DND-41 (cell line): ENCODE measurements at regions not wholly inside any gene's neighbourhood (a gene's known extent, or its start where the extent isn't known, plus 50 kb on each side); places are given as distances from the start of the nearest gene placed in this dataset.
"Not testable (repeated sequence)": the region's sequence is repeated elsewhere in the genome, so short reads cannot be mapped to it uniquely, and the experiment has no call there.

ENCODE experiments used
- ATAC-seq: fragments of 200-7000 bp; cut with Tn5 transposase; 3 replicates; pipeline ENCODE4 v1.9.1; 2021; ENCODE audit warnings: low read depth; ENCODE audit not compliant: insufficient read depth
- DNase-seq: peaks from one replicate; pipeline ENCODE4 v3.0.0-alpha.2; 2020
- H2AFZ ChIP-seq: 2 replicates; pipeline ENCODE4 v1.6.0; 2012; ENCODE audit warnings: low read depth, low read length
- H3K27ac ChIP-seq: 2 replicates; pipeline ENCODE4 v1.5.1; 2012; ENCODE audit warnings: low read length, inconsistent platforms
- H3K27me3 ChIP-seq: fragments of 200-600 bp; sonication (generic); 2 replicates; pipeline ENCODE4 v1.6.0; 2012; ENCODE audit warnings: low read length, mild to moderate bottlenecking, inconsistent platforms; ENCODE audit not compliant: insufficient read depth, poor library complexity
- H3K36me3 ChIP-seq: 2 replicates; pipeline ENCODE4 v1.5.1; 2012; ENCODE audit warnings: low read length, inconsistent platforms; ENCODE audit not compliant: insufficient read depth
- H3K4me1 ChIP-seq: 2 replicates; pipeline ENCODE4 v1.5.1; 2012; ENCODE audit warnings: mild to moderate bottlenecking, low read length; ENCODE audit not compliant: insufficient read depth
- H3K4me2 ChIP-seq: 2 replicates; pipeline ENCODE4 v1.6.0; 2012; ENCODE audit warnings: mild to moderate bottlenecking, moderate library complexity, low read length, inconsistent platforms; ENCODE audit not compliant: insufficient read depth
- H3K4me3 ChIP-seq, 2 experiments: fragments of 200-600 bp in 1 of 2; shearing (Covaris generic) in 1 of 2; 2 replicates each; pipeline ENCODE4 v1.5.1; 2012 to 2016; ENCODE audit warnings: inconsistent platforms in 2 of 2, low read length in 2 of 2, mild to moderate bottlenecking in 2 of 2, low read depth in 1 of 2, moderate library complexity in 1 of 2
- H3K79me2 ChIP-seq: 2 replicates; pipeline ENCODE4 v1.6.0; 2012; ENCODE audit warnings: low read length, inconsistent platforms; ENCODE audit not compliant: insufficient read depth
- H3K9ac ChIP-seq: 2 replicates; pipeline ENCODE4 v1.6.0; 2012; ENCODE audit warnings: low read depth, mild to moderate bottlenecking, inconsistent platforms, low read length, moderate library complexity
- H3K9me3 ChIP-seq: 2 replicates; pipeline ENCODE4 v1.5.1; 2012; ENCODE audit warnings: low read length, moderate library complexity, mild to moderate bottlenecking, inconsistent platforms; ENCODE audit not compliant: insufficient read depth, severe bottlenecking
- H4K20me1 ChIP-seq: 2 replicates; pipeline ENCODE4 v1.6.0; 2012; ENCODE audit warnings: low read length; ENCODE audit not compliant: insufficient read depth
- EZH2 ChIP-seq: IDR thresholded peaks from 3 replicates; pipeline ENCODE4 v1.6.1; 2012; ENCODE audit warnings: borderline replicate concordance, low read depth, mild to moderate bottlenecking, moderate library complexity, low read length, inconsistent platforms; ENCODE audit not compliant: severe bottlenecking
- TF ChIP-seq, protein P1 (sequence below): IDR thresholded peaks from 2 replicates; pipeline ENCODE4 v1.5.1; 2012; ENCODE audit warnings: borderline replicate concordance, low read length, moderate library complexity, mild to moderate bottlenecking; ENCODE audit not compliant: poor library complexity, severe bottlenecking; ENCODE audit errors: extremely low read depth

- H3K4me2 ChIP-seq: no peak overlapping the region
- H3K27ac ChIP-seq: no peak overlapping the region
- no peak for DNase-seq
- H3K4me1 ChIP-seq: no peaks in the 10 kb centered on the region
- ATAC-seq: no peak
- H2AFZ ChIP-seq: no peak overlapping the region
- TF ChIP-seq EZH2: no peak
- TF ChIP-seq, protein P1, sequence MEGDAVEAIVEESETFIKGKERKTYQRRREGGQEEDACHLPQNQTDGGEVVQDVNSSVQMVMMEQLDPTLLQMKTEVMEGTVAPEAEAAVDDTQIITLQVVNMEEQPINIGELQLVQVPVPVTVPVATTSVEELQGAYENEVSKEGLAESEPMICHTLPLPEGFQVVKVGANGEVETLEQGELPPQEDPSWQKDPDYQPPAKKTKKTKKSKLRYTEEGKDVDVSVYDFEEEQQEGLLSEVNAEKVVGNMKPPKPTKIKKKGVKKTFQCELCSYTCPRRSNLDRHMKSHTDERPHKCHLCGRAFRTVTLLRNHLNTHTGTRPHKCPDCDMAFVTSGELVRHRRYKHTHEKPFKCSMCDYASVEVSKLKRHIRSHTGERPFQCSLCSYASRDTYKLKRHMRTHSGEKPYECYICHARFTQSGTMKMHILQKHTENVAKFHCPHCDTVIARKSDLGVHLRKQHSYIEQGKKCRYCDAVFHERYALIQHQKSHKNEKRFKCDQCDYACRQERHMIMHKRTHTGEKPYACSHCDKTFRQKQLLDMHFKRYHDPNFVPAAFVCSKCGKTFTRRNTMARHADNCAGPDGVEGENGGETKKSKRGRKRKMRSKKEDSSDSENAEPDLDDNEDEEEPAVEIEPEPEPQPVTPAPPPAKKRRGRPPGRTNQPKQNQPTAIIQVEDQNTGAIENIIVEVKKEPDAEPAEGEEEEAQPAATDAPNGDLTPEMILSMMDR: no peak
- H3K4me3 ChIP-seq: no peak overlapping the region
- no peaks in the 10 kb centered on the region for H3K79me2 ChIP-seq
- H4K20me1 ChIP-seq: no peaks in the 10 kb centered on the region
- H3K9ac ChIP-seq: no peak overlapping the region
- H3K36me3 ChIP-seq: no peaks in the 10 kb centered on the region
- H3K9me3 ChIP-seq: no peaks in the 10 kb centered on the region
- peaks cover 5% of the 10 kb centered on the region for H3K27me3 ChIP-seq
Measured at GRCh38 chr6:157748839-157749571, 74.0 kb upstream of the SNX9 start.

- H3K9ac ChIP-seq, H4K20me1 ChIP-seq, H2AFZ ChIP-seq, DNase-seq, H3K9me3 ChIP-seq, H3K4me2 ChIP-seq, H3K36me3 ChIP-seq, H3K27ac ChIP-seq, H3K79me2 ChIP-seq, ATAC-seq, H3K4me1 ChIP-seq, H3K4me3 ChIP-seq: not testable (repeated sequence)
- H3K27me3 ChIP-seq: peaks cover 10% of the 10 kb centered on the region
Measured at GRCh38 chr6:157750973-157751372, 72.1 kb upstream of the SNX9 start.

DNA sequence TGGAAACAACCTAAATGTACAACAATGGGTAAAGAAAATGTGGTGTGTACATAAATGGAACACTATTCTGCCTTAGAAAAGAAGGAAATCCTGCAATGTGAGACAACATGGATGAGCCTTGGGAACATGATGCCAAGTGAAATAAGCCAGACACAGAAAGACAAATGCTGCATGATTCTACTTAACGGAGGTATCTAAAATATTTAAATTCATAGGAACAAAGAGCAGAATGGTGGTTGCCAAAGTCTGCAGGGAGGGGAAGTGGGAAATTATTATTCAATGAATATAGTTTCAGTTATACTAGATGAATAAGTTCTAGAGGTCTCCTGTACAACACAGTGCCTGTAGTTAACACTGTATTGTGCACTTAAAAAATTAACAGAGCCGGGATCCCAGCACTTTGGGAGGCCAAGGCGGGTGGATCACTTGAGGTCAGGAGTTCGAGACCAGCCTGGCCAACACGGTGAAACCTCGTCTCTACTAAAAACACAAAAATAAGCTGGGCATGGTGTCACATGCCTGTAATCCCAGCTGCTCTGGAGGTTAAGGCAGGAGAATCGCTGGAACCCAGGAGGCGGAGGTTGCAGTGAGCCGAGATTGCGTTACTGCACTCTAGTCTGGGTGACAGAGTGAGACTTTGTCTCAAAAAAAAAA, 71.4 kb upstream of the SNX9 start:
- Histone ChIP-seq H3K27me3 (peaks cover 14% of the 10 kb centered on the region), H3K9ac (no peak overlapping the region), H3K79me2 (no peaks in the 10 kb centered on the region), H3K4me3 (no peak overlapping the region), H3K36me3 (no peaks in the 10 kb centered on the region), H3K27ac (no peak overlapping the region), H4K20me1 (no peaks in the 10 kb centered on the region), H3K9me3 (no peaks in the 10 kb centered on the region), H3K4me2 (no peak overlapping the region), H2AFZ (no peak overlapping the region), H3K4me1 (peaks cover 3% of the 10 kb centered on the region; the same call in 1 of the 2 replicates)
- DNase-seq (no peak), ATAC-seq (no peak)
- TF ChIP-seq, protein P1: no peak
- TF ChIP-seq EZH2: no peak

DNA sequence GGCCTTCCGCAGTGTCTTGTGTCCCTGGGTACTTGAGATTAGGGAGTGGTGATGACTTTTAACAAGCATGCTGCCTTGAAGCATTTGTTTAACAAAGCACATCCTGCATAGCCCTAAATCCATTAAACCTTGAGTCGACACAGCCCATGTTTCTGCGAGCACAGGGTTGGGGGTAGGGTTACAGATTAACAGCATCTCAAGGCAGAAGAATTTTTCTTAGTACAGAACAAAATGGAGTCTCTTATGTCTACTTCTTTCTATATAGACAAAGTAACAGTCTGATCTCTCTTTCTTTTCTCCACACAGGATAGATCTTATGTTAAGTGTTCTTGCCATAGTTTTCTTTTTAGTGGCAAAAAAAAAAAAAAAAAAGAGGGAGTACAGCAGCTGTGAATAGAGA, 70.2 kb upstream of the SNX9 start:
- not testable (repeated sequence) for H3K27ac ChIP-seq, H3K9ac ChIP-seq, DNase-seq, H3K4me1 ChIP-seq, H3K36me3 ChIP-seq, ATAC-seq, H3K9me3 ChIP-seq, H3K4me2 ChIP-seq, H2AFZ ChIP-seq, H3K79me2 ChIP-seq, H3K4me3 ChIP-seq, H4K20me1 ChIP-seq
- H3K27me3 ChIP-seq: peaks cover 14% of the 10 kb centered on the region
